GM10248 (cell line): ENCODE measurements at regions not wholly inside any gene's neighbourhood (a gene's known extent, or its start where the extent isn't known, plus 50 kb on each side); places are given as distances from the start of the nearest gene placed in this dataset.

Experiments
- CTCF ChIA-PET: fragments of 300-600 bp; sonication (Branson Sonifier 250); formaldehyde crosslinking; extraction: SDS; loops from one replicate; lab custom pipeline; 2021; ENCODE audit warnings: antibody characterized with exemption; lab: Yijun Ruan, JAX
- POLR2A ChIA-PET: fragments of 350-650 bp; sonication (Branson Sonifier 250); formaldehyde crosslinking; extraction: SDS; loops from one replicate; lab custom pipeline; 2020; ENCODE audit warnings: antibody characterized with exemption; lab: Yijun Ruan, JAX
- DNase-seq: peaks from one replicate; pipeline ENCODE4 v3.0.0; 2012; ENCODE audit errors: extremely low spot score
- TF ChIP-seq, protein P1 (sequence below): IDR thresholded peaks from 2 replicates; pipeline ENCODE4 v1.5.1; 2012; ENCODE audit warnings: mild to moderate bottlenecking, low read depth; ENCODE audit errors: extremely low read depth, missing control alignments, control extremely low read depth

DNA sequence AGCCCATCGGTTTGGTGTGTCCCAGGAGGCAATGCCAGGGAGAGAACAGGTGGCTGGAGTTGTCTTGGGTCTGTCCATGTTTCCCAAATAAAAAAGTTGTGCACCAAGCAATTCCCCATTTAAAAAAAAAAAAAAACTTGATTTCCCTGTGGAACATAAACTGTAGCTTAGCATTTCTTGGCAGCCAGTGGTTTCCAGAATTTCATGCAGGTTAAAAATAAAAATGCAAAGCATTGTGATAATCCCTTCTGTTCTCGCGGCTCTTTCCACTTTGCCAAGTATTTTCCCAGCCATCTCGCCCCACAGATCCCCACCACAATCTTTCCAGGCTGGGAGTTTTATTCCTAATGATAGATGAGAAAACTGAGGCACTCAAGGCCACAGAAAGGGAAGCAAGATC is 51.4 kb upstream of the MSX1 start:
- ChIA-PET POLR2A (no interaction called here), CTCF (interaction anchor here (0.8 to 1.2 kb wide), 2 partner anchors 12 to 24 kb away, joined by 3 read pairs; no protein-coding TSS in a partner anchor)
- TF ChIP-seq, protein P1, sequence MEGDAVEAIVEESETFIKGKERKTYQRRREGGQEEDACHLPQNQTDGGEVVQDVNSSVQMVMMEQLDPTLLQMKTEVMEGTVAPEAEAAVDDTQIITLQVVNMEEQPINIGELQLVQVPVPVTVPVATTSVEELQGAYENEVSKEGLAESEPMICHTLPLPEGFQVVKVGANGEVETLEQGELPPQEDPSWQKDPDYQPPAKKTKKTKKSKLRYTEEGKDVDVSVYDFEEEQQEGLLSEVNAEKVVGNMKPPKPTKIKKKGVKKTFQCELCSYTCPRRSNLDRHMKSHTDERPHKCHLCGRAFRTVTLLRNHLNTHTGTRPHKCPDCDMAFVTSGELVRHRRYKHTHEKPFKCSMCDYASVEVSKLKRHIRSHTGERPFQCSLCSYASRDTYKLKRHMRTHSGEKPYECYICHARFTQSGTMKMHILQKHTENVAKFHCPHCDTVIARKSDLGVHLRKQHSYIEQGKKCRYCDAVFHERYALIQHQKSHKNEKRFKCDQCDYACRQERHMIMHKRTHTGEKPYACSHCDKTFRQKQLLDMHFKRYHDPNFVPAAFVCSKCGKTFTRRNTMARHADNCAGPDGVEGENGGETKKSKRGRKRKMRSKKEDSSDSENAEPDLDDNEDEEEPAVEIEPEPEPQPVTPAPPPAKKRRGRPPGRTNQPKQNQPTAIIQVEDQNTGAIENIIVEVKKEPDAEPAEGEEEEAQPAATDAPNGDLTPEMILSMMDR = no peak
- DNase-seq = no peak

DNA sequence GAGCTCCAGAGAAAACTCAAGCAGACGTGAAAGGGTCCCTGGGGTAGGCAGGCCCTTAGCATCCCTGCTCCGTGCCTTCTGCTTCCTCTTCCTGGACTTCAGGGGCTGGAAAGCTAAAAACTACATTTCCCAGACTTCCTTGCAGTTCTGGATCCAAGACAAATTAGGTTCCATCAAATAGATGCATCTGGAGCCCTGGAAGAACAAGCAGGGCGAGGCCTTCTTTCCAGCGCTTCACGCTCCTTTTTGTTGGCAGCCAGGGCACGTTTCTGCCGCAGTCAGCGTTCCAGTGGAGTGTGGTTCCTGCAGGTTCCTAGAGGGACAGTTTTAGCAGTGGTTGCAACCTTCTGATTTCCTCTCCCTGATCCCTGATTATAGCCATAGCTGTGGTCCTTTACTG is 53.6 kb upstream of the MSX1 start:
- CTCF ChIA-PET = no interaction called here
- POLR2A ChIA-PET = no interaction called here
- no peak for DNase-seq
- TF ChIP-seq, protein P1 = no peak

DNA sequence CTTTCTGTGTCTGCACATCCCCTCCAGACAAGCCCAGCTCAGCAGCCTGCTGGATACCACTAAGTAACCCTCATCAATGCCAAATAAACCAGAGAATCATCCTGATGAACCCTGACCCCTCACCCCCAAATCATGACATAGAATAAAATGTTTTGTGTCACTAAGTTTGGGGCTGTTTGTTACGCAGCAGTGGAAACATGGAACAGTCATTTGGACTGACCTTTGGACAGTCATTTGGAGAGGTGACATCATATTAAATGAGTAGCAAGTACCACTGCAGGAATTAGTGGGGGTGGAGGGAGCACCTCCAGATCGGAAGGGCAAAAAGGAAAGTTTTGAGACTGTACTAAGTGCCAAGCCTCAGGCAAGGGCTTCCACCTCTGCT is 55.6 kb upstream of the MSX1 start:
- ChIA-PET CTCF (no interaction called here), POLR2A (no interaction called here)
- TF ChIP-seq, protein P1 = no peak
- no peak for DNase-seq

DNA sequence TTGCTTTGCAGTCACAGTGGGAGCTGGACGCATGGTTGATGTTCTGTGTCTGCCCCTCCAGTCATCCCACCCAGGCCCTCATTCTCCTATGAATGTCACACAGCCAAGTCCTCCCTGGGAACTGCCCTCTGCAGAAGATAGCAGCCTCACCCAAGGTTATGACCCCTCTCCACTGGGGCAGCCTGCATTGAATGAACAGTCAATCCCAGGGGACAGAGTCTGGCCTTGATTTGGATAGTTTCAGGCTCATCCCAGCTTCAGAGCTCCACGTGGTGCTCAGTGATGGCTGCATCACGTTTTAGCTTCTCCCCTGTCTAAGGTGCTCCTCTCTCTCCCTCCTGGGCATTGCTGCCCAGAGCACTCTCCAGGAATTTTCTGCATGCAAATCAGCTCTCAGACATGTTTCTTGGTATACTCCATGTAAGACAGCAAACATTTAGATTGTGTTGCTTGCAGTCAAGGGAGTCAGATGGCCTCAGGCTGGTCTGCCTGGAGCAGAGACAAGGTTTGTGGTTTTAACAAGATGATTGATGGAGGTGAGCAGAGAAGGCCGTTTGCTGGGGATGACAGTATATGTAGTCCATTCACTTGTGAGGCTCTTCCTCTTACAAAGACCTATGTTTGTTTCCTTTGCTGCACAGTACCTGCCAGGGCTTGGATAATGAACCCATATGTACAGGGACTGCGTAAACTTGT is 56.1 kb upstream of the MSX1 start:
- TF ChIP-seq, protein P1 = no peak
- CTCF ChIA-PET = no interaction called here

DNA sequence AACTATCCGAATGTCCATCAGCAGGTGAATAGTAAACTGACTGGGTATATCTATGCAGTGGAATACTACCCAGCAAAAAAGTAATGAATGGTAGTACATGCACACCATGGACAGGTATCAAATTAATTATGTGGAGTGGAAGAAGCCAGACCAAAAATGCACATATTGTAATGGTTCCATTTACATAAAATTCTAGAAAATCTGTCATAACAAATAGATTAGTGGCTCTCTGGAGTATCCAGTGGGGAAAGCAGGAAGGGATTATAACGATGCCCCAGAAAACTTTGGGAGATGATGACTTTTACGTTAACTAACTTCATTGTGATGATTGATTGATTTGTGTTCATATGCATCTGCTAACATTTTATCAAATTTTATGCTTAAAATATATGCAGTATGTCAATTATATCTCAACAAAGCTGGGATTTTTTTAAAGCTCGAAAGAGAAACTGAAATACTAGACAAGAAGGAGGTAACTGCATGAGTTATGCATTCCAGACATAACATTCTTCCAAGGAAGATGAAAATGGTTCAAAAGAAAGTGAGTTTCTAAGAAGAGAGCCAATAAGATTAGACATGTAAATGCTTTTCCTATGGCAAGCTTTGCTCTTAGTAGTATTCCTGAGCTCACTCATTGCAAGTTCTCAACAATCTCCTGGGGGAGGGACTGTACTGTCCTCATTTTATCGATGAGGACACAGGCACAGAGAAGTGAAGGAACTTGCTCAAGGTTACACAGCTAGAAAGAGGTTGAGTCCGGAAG is 58.6 kb upstream of the MSX1 start:
- ChIA-PET CTCF (interaction anchor here (1.1 to 1.2 kb wide), 2 partner anchors 10 to 24 kb away, joined by 3 to 4 read pairs; no protein-coding TSS in a partner anchor), POLR2A (no interaction called here)
- TF ChIP-seq, protein P1 = no peak
- no peak for DNase-seq

More for the DNA sequence above, 56.1 kb upstream of the MSX1 start:
- POLR2A ChIA-PET = no interaction called here
- DNase-seq = no peak

DNA sequence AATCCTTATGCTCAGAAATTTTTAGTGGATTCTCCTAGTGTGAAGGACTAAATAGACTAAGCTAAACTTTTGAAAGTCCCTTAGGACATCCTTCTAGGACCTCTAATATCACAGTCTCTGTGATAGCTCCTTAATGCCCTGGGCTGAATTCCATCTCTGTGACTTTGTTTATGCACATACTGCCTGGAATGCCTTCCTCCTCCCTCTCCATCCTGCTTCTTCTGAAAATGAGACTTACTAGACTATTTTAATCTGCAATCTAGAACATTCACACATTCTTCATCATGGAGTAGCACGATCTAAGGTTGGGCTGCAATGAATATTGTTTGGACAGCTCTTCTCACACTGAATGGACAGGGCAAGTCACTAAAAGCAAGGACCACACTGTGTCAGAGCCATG is 65.0 kb upstream of the MSX1 start:
- CTCF ChIA-PET = interaction anchor here (0.9 to 1.4 kb wide), 3 partner anchors 13 to 33 kb away, joined by 3 to 4 read pairs (median 4); no protein-coding TSS in a partner anchor
- DNase-seq = no peak
- TF ChIP-seq, protein P1 = no peak
- POLR2A ChIA-PET = no interaction called here
